ENCODE measurements at regions not wholly inside any gene's neighbourhood (a gene's known extent, or its start where the extent isn't known, plus 50 kb on each side); places are given as distances from the start of the nearest gene placed in this dataset.

GRCh38 chr3:66633402-66634381 lies 132.9 kb upstream of the LRIG1 start:
- TF ChIP-seq, protein P1, sequence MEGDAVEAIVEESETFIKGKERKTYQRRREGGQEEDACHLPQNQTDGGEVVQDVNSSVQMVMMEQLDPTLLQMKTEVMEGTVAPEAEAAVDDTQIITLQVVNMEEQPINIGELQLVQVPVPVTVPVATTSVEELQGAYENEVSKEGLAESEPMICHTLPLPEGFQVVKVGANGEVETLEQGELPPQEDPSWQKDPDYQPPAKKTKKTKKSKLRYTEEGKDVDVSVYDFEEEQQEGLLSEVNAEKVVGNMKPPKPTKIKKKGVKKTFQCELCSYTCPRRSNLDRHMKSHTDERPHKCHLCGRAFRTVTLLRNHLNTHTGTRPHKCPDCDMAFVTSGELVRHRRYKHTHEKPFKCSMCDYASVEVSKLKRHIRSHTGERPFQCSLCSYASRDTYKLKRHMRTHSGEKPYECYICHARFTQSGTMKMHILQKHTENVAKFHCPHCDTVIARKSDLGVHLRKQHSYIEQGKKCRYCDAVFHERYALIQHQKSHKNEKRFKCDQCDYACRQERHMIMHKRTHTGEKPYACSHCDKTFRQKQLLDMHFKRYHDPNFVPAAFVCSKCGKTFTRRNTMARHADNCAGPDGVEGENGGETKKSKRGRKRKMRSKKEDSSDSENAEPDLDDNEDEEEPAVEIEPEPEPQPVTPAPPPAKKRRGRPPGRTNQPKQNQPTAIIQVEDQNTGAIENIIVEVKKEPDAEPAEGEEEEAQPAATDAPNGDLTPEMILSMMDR (IDR thresholded peaks at IDR 0.05; ENCODE audit: low read length), result no peak
- TF ChIP-seq EZH2 (IDR thresholded peaks at IDR 0.05; ENCODE audit: borderline replicate concordance, low read length), result no peak
